ENCODE measurements at regions not wholly inside any gene's neighbourhood (a gene's known extent, or its start where the extent isn't known, plus 50 kb on each side); places are given as distances from the start of the nearest gene placed in this dataset.

GRCh38 chr11:23164022-23164421 is 303.7 kb upstream of the CCDC179 start:
- TF ChIP-seq, protein P1, sequence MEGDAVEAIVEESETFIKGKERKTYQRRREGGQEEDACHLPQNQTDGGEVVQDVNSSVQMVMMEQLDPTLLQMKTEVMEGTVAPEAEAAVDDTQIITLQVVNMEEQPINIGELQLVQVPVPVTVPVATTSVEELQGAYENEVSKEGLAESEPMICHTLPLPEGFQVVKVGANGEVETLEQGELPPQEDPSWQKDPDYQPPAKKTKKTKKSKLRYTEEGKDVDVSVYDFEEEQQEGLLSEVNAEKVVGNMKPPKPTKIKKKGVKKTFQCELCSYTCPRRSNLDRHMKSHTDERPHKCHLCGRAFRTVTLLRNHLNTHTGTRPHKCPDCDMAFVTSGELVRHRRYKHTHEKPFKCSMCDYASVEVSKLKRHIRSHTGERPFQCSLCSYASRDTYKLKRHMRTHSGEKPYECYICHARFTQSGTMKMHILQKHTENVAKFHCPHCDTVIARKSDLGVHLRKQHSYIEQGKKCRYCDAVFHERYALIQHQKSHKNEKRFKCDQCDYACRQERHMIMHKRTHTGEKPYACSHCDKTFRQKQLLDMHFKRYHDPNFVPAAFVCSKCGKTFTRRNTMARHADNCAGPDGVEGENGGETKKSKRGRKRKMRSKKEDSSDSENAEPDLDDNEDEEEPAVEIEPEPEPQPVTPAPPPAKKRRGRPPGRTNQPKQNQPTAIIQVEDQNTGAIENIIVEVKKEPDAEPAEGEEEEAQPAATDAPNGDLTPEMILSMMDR (IDR thresholded peaks at IDR 0.05) = no peak
- TF ChIP-seq EZH2 (IDR thresholded peaks at IDR 0.05) (no peak), EZH2phosphoT487 (IDR thresholded peaks at IDR 0.05) (no peak)

All from neural progenitor cell (in vitro differentiated cells).